HepG2 (cell line): ENCODE measurements at regions not wholly inside any gene's neighbourhood (a gene's known extent, or its start where the extent isn't known, plus 50 kb on each side); places are given as distances from the start of the nearest gene placed in this dataset.

ENCODE experiments used
- ATAC-seq: fragments of 200-7000 bp; cut with Tn5 transposase; 3 replicates; pipeline ENCODE4 v1.9.1; 2020; ENCODE audit warnings: mild to moderate bottlenecking, moderate library complexity
- BruUV-seq: library from RNA; stranded (reverse); fragments of 400-500 nt; replicated peaks from 2 replicates; lab custom pipeline; 2021; lab: Mats Ljungman, UMichigan
- CTCF ChIA-PET: fragments of 300-600 bp; formaldehyde crosslinking; extraction: SDS; loops from one replicate; lab custom pipeline; 2021; ENCODE audit warnings: low total read pairs, inconsistent platforms, low intra/inter-chr PET ratio; lab: Yijun Ruan, JAX
- POLR2A ChIA-PET: fragments of 350-600 bp; sonication (Branson Sonifier 250); formaldehyde crosslinking; loops from one replicate; lab custom pipeline; 2020; ENCODE audit warnings: antibody characterized with exemption, inconsistent platforms; lab: Yijun Ruan, JAX
- DNase-seq: peaks from one replicate; pipeline ENCODE4 v3.0.0-alpha.2; 2015; ENCODE audit warnings: low spot score
- FAIRE-seq: peaks from 3 replicates; lab custom pipeline; 2011; peaks lifted over from hg19 to GRCh38; lab: Jason Lieb, UNC
- H2AFZ ChIP-seq: one replicate; pipeline ENCODE4 v1.6.1; 2011; ENCODE audit warnings: low read length, inconsistent platforms
- H3K27ac ChIP-seq: fragments of 300-600 bp; 3 replicates; pipeline ENCODE4 v1.8.0; 2011; ENCODE audit warnings: mixed run types, mild to moderate bottlenecking, mixed read lengths, low read length, inconsistent platforms; ENCODE audit not compliant: insufficient read depth; ENCODE audit errors: extremely low read length
- H3K27me3 ChIP-seq, 2 experiments: fragments of 200-600 bp in 1 of 2; 2 replicates in 1 of 2; 3 replicates in 1 of 2; pipeline versions ENCODE4 v1.6.0 to v1.8.0; 2011; ENCODE audit warnings: low read length in 2 of 2, mild to moderate bottlenecking in 2 of 2, moderate library complexity in 2 of 2, inconsistent platforms in 1 of 2; ENCODE audit not compliant: insufficient read depth in 2 of 2, control insufficient read depth in 1 of 2
- H3K36me3 ChIP-seq, 2 experiments: fragments of 200-600 bp in 1 of 2; replicated peaks in 1 of 2; 2 replicates in 1 of 2; 3 replicates in 1 of 2; pipeline versions ENCODE4 v1.5.1 to v1.8.0; 2011; ENCODE audit warnings: low read length in 2 of 2, inconsistent platforms in 1 of 2; ENCODE audit not compliant: insufficient read depth in 2 of 2, control insufficient read depth in 1 of 2
- H3K4me1 ChIP-seq: 2 replicates; pipeline ENCODE4 v1.5.1; 2012; ENCODE audit warnings: low read length, inconsistent platforms; ENCODE audit not compliant: insufficient read depth
- H3K4me2 ChIP-seq: 2 replicates; pipeline ENCODE4 v1.6.0; 2011; ENCODE audit warnings: low read depth, low read length, inconsistent platforms
- H3K4me3 ChIP-seq, 3 experiments: fragments of 200-600 bp in 1 of 3; sonication (generic), shearing (Covaris generic) in 1 of 3; replicated peaks in 1 of 3; 2 replicates each; pipeline ENCODE4 v1.5.1; 2011 to 2016; ENCODE audit warnings: low read length in 3 of 3, inconsistent platforms in 2 of 3, low read depth in 2 of 3, mild to moderate bottlenecking in 2 of 3, control low read depth in 1 of 3, mixed read lengths in 1 of 3; ENCODE audit not compliant: insufficient read depth in 1 of 3
- H3K79me2 ChIP-seq: one replicate; pipeline ENCODE4 v1.6.1; 2011; ENCODE audit warnings: low read length, inconsistent platforms; ENCODE audit not compliant: insufficient read depth
- H3K9ac ChIP-seq: 2 replicates; pipeline ENCODE4 v1.6.0; 2011; ENCODE audit warnings: mild to moderate bottlenecking, low read depth, low read length, inconsistent platforms; ENCODE audit not compliant: insufficient read depth
- H3K9me3 ChIP-seq: 2 replicates; pipeline ENCODE4 v1.5.1; 2012; ENCODE audit warnings: mild to moderate bottlenecking, low read length
- H4K20me1 ChIP-seq: 2 replicates; pipeline ENCODE4 v1.6.0; 2011; ENCODE audit warnings: inconsistent platforms, mild to moderate bottlenecking, low read length, moderate library complexity; ENCODE audit not compliant: insufficient read depth
- CREBL2 ChIP-seq: sonication (generic); formaldehyde crosslinking; IDR thresholded peaks from 2 replicates; pipeline ENCODE4 v1.8.1; 2023; ENCODE audit warnings: missing genetic modification reagents, mild to moderate bottlenecking, borderline replicate concordance
- GLMP ChIP-seq: sonication (generic); formaldehyde crosslinking; IDR thresholded peaks from 2 replicates; pipeline ENCODE4 v1.9.0; 2021; ENCODE audit warnings: missing genetic modification reagents, mild to moderate bottlenecking, borderline replicate concordance
- HNF4A ChIP-seq: sonication (generic); formaldehyde crosslinking; IDR thresholded peaks from 2 replicates; pipeline ENCODE4 v1.4.0; 2020; ENCODE audit warnings: missing genetic modification reagents
- MAFF ChIP-seq: IDR thresholded peaks from 2 replicates; pipeline ENCODE4 v1.6.1; 2011; ENCODE audit warnings: low read depth, low read length, improper control_type of control experiment
- MAFK ChIP-seq, 2 experiments: IDR thresholded peaks in 1 of 2; conservative IDR thresholded peaks in 1 of 2; 2 replicates each; pipeline ENCODE4 v1.6.1; 2011; ENCODE audit warnings: improper control_type of control experiment in 2 of 2, low read length in 2 of 2
- MED13 ChIP-seq: sonication (generic); formaldehyde crosslinking; IDR thresholded peaks from 2 replicates; pipeline ENCODE4 v1.5.0; 2020; ENCODE audit warnings: missing genetic modification reagents
- RORA ChIP-seq: sonication (generic); formaldehyde crosslinking; IDR thresholded peaks from 2 replicates; pipeline ENCODE4 v1.5.0; 2020; ENCODE audit warnings: mild to moderate bottlenecking, missing genetic modification reagents, moderate library complexity
- ZNF33B ChIP-seq: sonication (generic); formaldehyde crosslinking; IDR thresholded peaks from 2 replicates; pipeline ENCODE4 v1.5.1; 2020; ENCODE audit warnings: mild to moderate bottlenecking, missing genetic modification reagents
- ZNF614 ChIP-seq: IDR thresholded peaks from 2 replicates; pipeline ENCODE4 v1.6.1; 2018; ENCODE audit warnings: missing biosample characterization, missing genetic modification reagents, inconsistent platforms, borderline replicate concordance
- WGBS: methylation state at CpG from one replicate; pipeline ENCODE4 v1.1.6; 2017; ENCODE audit warnings: low lambda C conversion rate; 5-methylcytosine and 5-hydroxymethylcytosine counted together
- in situ Hi-C: cut with HindIII; loops from 2 replicates; pipeline ENCODE4 v1.10.0; 2017; ENCODE audit warnings: low pct_unique_long_range_greater_than_20kb; ENCODE audit not compliant: extremely low pct_ligation_motif_present
- intact Hi-C: fragments of 100-400 bp; cut with micrococcal nuclease; formaldehyde crosslinking; loops from one replicate; pipeline ENCODE4 v1.10.0; 2022; ENCODE audit not compliant: unreplicated experiment

GRCh38 chr1:69404486-69404885 lies 163.2 kb upstream of the LRRC7 start:
- H3K27ac ChIP-seq: no peak overlapping the region
- TF ChIP-seq GLMP (CRISPR knock-in tag) (no peak), CREBL2 (CRISPR knock-in tag) (no peak), RORA (CRISPR knock-in tag) (no peak), ZNF33B (CRISPR knock-in tag) (no peak)
- TF ChIP-seq, all 625 proteins: peak for 0
- no peak overlapping the region for H3K4me3 ChIP-seq
- no peaks in the 10 kb centered on the region for H3K79me2 ChIP-seq
- no peak for FAIRE-seq
- DNase-seq: no peak
- CTCF ChIA-PET: no interaction called here
- no peaks in the 10 kb centered on the region for H3K36me3 ChIP-seq
- BruUV-seq: no TSS peak
- no peaks in the 10 kb centered on the region for H3K4me1 ChIP-seq
- H3K4me2 ChIP-seq: no peak overlapping the region
- POLR2A ChIA-PET: no interaction called here
- 0% methylated on average over 1 of the region's 1 CpG for WGBS
- H2AFZ ChIP-seq: no peak overlapping the region
- H4K20me1 ChIP-seq: no peaks in the 10 kb centered on the region
- ATAC-seq: no peak
- peaks cover 94% of the 10 kb centered on the region for H3K9me3 ChIP-seq
- intact Hi-C loops: no loop called here
- H3K9ac ChIP-seq: no peak overlapping the region
- H3K27me3 ChIP-seq: no peaks in the 10 kb centered on the region
- in situ Hi-C loops: no loop called here

GRCh38 chr1:69406244-69406643 lies 161.5 kb upstream of the LRRC7 start:
- in situ Hi-C loops: no loop called here
- CTCF ChIA-PET: no interaction called here

More at GRCh38 chr1:69406244-69406643, 161.5 kb upstream of the LRRC7 start:
- POLR2A ChIA-PET: no interaction called here
- Histone ChIP-seq H3K9ac (no peak overlapping the region), H3K4me2 (no peak overlapping the region), H3K79me2 (no peaks in the 10 kb centered on the region), H3K36me3 (no peaks in the 10 kb centered on the region), H3K4me1 (no peaks in the 10 kb centered on the region), H3K4me3 (no peak overlapping the region), H3K9me3 (peaks cover 97% of the 10 kb centered on the region), H3K27me3 (no peaks in the 10 kb centered on the region), H4K20me1 (no peaks in the 10 kb centered on the region), H3K27ac (no peak overlapping the region), H2AFZ (no peak overlapping the region)
- ATAC-seq (no peak), FAIRE-seq (no peak), DNase-seq (no peak)
- intact Hi-C loops: no loop called here
- TF ChIP-seq ZNF614 (CRISPR knock-in tag) (no peak), MED13 (CRISPR knock-in tag) (no peak), MAFF (peak; percentile 81), HNF4A (CRISPR knock-in tag) (no peak), MAFK (conservative IDR thresholded peaks at IDR 0.05 in 1 of 2, IDR thresholded peaks at IDR 0.05 in 1 of 2; ENCODE audit: low read length in 2 of 2) (peak; percentile 60 to 85; a peak in 3 of 4 replicates)
- no TSS peak for BruUV-seq
- WGBS: 6% methylated on average over 3 of the region's 3 CpGs
